Loucy (cell line): ENCODE measurements at regions not wholly inside any gene's neighbourhood (a gene's known extent, or its start where the extent isn't known, plus 50 kb on each side); places are given as distances from the start of the nearest gene placed in this dataset.

Experiments used
- H2AFZ ChIP-seq: fragments of 200-600 bp; sonication (generic); 2 replicates; pipeline ENCODE4 v1.6.0; 2016; ENCODE audit warnings: antibody characterized with exemption, mild to moderate bottlenecking, low read length, moderate library complexity
- H3F3A ChIP-seq: fragments of 200-600 bp; 2 replicates; pipeline ENCODE4 v1.6.0; 2016; ENCODE audit warnings: antibody characterized with exemption, low read depth, mild to moderate bottlenecking
- H3K27me3 ChIP-seq: fragments of 200-600 bp; sonication (generic); 2 replicates; pipeline ENCODE4 v1.6.1; 2014; ENCODE audit warnings: low read length, mild to moderate bottlenecking; ENCODE audit not compliant: insufficient read depth, poor library complexity, severe bottlenecking
- H3K36me3 ChIP-seq: fragments of 200-600 bp; sonication (generic); 2 replicates; pipeline ENCODE4 v1.6.1; 2016; ENCODE audit warnings: low read length; ENCODE audit not compliant: insufficient read depth
- H3K4me1 ChIP-seq: fragments of 200-600 bp; sonication (generic); 2 replicates; pipeline ENCODE4 v1.5.1; 2014; ENCODE audit warnings: low read length, mild to moderate bottlenecking; ENCODE audit not compliant: insufficient read depth, poor library complexity, severe bottlenecking
- H3K4me2 ChIP-seq: fragments of 200-600 bp; sonication (generic); 2 replicates; pipeline ENCODE4 v1.6.0; 2014; ENCODE audit warnings: antibody characterized with exemption, low read length, low read depth, mild to moderate bottlenecking; ENCODE audit not compliant: poor library complexity, severe bottlenecking
- H3K4me3 ChIP-seq: fragments of 200-600 bp; sonication (generic); 2 replicates; pipeline ENCODE4 v1.5.1; 2014; ENCODE audit warnings: low read length, mild to moderate bottlenecking, mixed read lengths; ENCODE audit not compliant: poor library complexity, severe bottlenecking
- H3K79me2 ChIP-seq: fragments of 200-600 bp; sonication (generic); 2 replicates; pipeline ENCODE4 v1.6.1; 2014; ENCODE audit warnings: low read length; ENCODE audit not compliant: insufficient read depth
- H3K9ac ChIP-seq: fragments of 200-600 bp; sonication (generic); 2 replicates; pipeline ENCODE4 v1.6.0; 2014; ENCODE audit warnings: mild to moderate bottlenecking, low read depth, low read length, moderate library complexity; ENCODE audit not compliant: poor library complexity, severe bottlenecking
- H3K9me2 ChIP-seq: fragments of 200-600 bp; sonication (generic); replicated peaks from 2 replicates; pipeline ENCODE4 v1.6.1; 2016; ENCODE audit warnings: low read depth, low read length, mixed read lengths
- H3K9me3 ChIP-seq: fragments of 200-600 bp; sonication (generic); 2 replicates; pipeline ENCODE4 v1.6.1; 2014; ENCODE audit warnings: mild to moderate bottlenecking, antibody characterized with exemption, low read length, low read depth; ENCODE audit not compliant: insufficient read depth
- H4K20me1 ChIP-seq: fragments of 200-600 bp; sonication (generic); 2 replicates; pipeline ENCODE4 v1.6.0; 2014; ENCODE audit warnings: antibody characterized with exemption, low read length, mild to moderate bottlenecking; ENCODE audit not compliant: insufficient read depth, poor library complexity, severe bottlenecking
- CTCF ChIP-seq: fragments of 200-600 bp; sonication (generic); conservative IDR thresholded peaks from 2 replicates; pipeline ENCODE4 v1.5.1; 2014; ENCODE audit warnings: mild to moderate bottlenecking, antibody characterized with exemption, low read length
- EZH2phosphoT487 ChIP-seq: fragments of 200-600 bp; IDR thresholded peaks from 2 replicates; pipeline ENCODE4 v1.6.1; 2018; ENCODE audit warnings: antibody characterized with exemption, mild to moderate bottlenecking, moderate library complexity, borderline replicate concordance

GRCh38 chr1:232271991-232272589 lies 357.8 kb downstream of the SIPA1L2 start:
- no peak overlapping the region for H3K4me2 ChIP-seq
- no peak overlapping the region for H2AFZ ChIP-seq
- no peaks in the 10 kb centered on the region for H3K79me2 ChIP-seq
- H3K4me1 ChIP-seq: no peaks in the 10 kb centered on the region
- H3F3A ChIP-seq: no peaks in the 10 kb centered on the region
- H4K20me1 ChIP-seq: no peaks in the 10 kb centered on the region
- no peaks in the 10 kb centered on the region for H3K9me2 ChIP-seq
- no peaks in the 10 kb centered on the region for H3K9me3 ChIP-seq
- no peaks in the 10 kb centered on the region for H3K36me3 ChIP-seq
- TF ChIP-seq CTCF (no peak), EZH2phosphoT487 (no peak)
- H3K4me3 ChIP-seq: no peak overlapping the region
- no peak overlapping the region for H3K9ac ChIP-seq
- H3K27me3 ChIP-seq: no peaks in the 10 kb centered on the region

- H3K4me3 ChIP-seq: no peak overlapping the region
These were observed 358.6 kb downstream of the SIPA1L2 start for GRCh38 chr1:232271299-232271698.

GRCh38 chr1:232269988-232270387 lies 359.9 kb downstream of the SIPA1L2 start:
- Histone ChIP-seq H3K9me3 (no peaks in the 10 kb centered on the region), H3K9ac (no peak overlapping the region), H3K9me2 (no peaks in the 10 kb centered on the region), H3F3A (no peaks in the 10 kb centered on the region), H3K4me3 (no peak overlapping the region), H3K4me1 (no peaks in the 10 kb centered on the region), H3K27me3 (no peaks in the 10 kb centered on the region), H3K79me2 (no peaks in the 10 kb centered on the region), H3K4me2 (no peak overlapping the region), H4K20me1 (no peaks in the 10 kb centered on the region), H3K36me3 (no peaks in the 10 kb centered on the region), H2AFZ (no peak overlapping the region)
- TF ChIP-seq EZH2phosphoT487: no peak
- no peak for TF ChIP-seq CTCF

More at GRCh38 chr1:232271299-232271698, 358.6 kb downstream of the SIPA1L2 start:
- H3F3A ChIP-seq: no peaks in the 10 kb centered on the region
- H3K27me3 ChIP-seq: no peaks in the 10 kb centered on the region
- no peak overlapping the region for H3K4me2 ChIP-seq
- no peaks in the 10 kb centered on the region for H3K9me3 ChIP-seq
- TF ChIP-seq EZH2phosphoT487 (no peak), CTCF (no peak)
- H3K4me1 ChIP-seq: no peaks in the 10 kb centered on the region
- H2AFZ ChIP-seq: no peak overlapping the region
- H3K36me3 ChIP-seq: no peaks in the 10 kb centered on the region
- no peaks in the 10 kb centered on the region for H3K9me2 ChIP-seq
- H3K79me2 ChIP-seq: no peaks in the 10 kb centered on the region
- no peaks in the 10 kb centered on the region for H4K20me1 ChIP-seq
- H3K9ac ChIP-seq: no peak overlapping the region
